GM19035 (cell line): ENCODE measurements at regions not wholly inside any gene's neighbourhood (a gene's known extent, or its start where the extent isn't known, plus 50 kb on each side); places are given as distances from the start of the nearest gene placed in this dataset.

ENCODE experiments used
- ATAC-seq: cut with Tn5 transposase; IDR thresholded peaks from one replicate; pipeline ENCODE4 v1.9.1; 2021; ENCODE audit not compliant: unreplicated experiment

DNA sequence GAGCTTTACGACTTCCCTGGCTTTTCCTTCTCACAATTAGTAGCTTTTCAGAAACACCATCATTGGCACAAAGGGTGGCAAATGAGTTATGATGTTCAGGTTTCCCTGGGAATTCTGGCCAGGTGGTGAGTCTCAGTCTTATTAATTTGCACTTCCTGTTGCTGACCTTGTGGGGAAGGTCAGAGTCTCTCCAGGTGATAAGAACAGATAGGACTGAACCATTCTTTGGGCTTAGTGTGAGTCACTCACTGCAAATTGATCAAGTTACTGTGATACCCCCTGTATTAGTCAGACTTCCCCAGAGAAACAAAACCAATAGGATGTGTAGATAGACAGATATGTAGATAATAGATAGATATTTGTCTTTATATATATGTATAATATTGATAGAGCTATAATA lies 53.8 kb upstream of the RANBP3L start:
- no peak for ATAC-seq

DNA sequence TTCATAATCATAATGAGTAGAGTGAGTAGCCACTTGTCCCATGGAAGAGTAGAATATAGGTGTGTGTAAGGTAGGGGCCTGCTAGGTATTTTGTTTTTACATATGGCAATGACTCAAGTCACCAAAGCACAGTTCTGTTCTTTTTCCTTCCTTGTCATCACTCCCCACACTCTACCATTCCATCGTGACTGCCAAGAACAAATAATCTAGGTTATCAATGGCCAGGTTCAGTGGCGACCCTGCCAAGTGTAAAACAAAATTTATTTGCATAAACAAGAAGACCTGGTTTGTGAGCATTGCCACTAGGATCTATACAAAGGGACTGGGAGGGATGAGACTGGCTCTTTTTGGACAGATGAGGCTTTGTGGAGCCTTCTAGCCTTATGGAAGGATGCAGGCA lies 55.2 kb upstream of the RANBP3L start:
- no peak for ATAC-seq

DNA sequence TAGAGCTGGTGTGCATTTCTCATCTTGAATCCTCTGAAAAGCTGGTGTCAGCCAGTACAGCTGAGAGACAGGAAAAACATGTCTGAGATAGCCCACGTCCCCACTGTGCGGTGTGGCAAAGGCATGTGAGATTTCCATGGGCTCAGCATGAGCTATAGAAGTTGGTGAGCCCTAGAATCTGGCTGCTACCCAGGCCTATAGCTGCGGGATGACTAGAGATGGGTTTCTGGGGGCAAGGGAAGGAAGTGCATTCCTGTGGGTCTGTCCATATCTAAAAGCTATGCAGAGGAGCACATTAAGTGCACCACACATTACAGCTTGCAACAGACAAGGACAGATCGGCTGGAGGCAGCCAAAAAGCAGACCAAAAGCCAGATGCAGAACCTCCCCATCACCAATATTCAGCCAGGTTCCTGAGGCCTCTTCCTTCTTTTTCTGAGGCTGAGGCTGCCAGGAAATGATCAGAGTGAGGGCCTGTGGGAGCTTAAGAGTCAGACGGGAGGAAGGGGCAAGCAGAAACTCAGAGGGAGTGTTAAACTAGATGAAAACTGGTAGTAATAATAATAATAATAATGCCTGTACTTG lies 55.8 kb upstream of the RANBP3L start:
- no peak for ATAC-seq

DNA sequence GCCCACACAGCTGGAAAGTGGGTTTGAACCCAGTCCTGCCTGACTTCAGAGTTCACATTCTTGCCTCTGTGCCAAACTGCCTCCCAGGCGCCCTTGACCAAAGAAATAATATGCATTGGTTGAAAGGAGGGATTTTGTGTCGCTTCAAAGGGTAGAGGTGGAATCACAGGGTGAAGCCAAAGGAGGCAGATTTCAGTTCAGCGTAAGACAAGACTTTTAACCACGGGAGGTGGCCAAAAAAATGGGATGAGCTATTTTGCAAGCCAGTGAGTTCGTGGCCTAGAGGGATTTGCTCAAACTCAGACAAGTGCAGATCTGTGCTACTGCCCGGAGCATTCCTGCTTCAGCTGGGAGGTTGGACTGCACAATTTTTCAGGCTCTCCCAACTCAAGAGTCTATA lies 57.6 kb upstream of the RANBP3L start:
- ATAC-seq = no peak

DNA sequence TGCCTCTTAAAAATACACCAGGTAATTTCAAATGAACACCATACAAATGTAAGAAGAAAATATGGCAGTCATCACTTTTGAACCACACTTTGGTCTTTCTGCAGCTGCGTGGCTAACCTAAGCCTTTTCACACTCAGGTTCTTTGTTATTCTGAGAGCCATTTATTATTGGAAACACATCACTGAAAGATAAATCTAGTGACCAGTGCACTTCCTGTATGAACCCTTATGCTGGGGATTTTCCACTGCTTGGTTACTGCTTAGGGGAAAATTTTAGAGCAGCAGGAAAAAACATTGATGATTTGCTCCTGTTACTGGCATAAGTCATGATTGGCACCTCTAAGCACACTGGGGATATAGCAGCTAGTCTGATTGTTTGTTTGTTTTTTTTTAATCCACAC lies 58.6 kb upstream of the RANBP3L start:
- ATAC-seq = peak; percentile 51

DNA sequence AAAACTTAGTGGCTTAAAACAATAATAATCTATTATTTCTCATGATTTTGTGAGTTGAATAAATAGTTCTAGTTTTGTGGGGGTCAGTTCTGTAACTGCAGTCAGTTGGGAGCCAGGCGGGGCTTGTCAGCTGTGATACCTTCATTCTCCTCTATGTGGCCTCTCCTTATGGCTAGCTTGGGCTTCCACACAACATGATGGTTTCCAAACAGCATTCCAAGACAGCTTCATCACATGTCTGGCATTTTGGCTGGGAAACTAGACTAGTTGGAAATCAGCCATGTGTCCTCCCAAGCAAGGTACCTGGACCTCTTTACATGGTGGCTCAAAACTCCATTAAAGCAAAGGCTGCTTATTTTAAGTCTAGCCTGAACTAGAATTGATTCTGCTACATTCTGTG lies 61.4 kb upstream of the RANBP3L start:
- ATAC-seq = no peak

DNA sequence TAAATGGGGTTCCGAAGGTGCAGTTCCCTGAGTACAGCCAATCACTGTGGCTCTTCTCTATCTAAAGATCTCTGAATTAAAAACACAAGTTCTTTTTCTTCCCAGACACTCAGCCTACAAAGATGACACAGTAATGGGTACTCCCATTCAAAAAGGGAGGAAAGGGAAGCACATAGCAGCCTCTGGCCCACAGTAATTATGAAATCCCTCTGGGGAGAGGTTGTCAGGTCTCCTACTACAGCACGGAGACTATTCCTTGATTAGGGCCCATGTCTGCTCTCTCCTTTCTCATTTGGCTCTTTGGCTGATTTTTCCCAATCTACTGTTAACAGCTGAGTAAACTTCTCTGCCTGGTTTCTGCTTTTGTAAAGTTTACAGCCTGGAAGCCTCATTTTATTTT lies 62.0 kb upstream of the RANBP3L start:
- no peak for ATAC-seq

DNA sequence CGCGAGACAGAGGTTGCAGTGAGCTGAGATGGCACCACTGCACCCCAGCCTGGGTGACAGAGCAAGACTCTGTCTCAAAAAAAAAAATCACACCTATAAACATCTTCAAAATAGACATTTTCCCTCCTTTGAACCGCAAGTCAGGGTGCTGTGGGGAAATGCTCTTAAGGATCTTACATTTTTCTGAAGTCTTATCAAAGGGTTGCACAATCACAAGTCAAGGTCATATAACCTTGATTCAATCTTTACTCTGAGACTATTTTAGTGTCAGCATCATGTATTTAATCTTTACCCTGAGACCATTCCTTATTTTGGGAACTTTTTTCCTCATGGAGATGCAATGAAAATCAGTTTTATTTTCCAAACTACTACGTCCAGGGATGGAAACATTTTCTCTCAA lies 62.8 kb upstream of the RANBP3L start:
- no peak for ATAC-seq

DNA sequence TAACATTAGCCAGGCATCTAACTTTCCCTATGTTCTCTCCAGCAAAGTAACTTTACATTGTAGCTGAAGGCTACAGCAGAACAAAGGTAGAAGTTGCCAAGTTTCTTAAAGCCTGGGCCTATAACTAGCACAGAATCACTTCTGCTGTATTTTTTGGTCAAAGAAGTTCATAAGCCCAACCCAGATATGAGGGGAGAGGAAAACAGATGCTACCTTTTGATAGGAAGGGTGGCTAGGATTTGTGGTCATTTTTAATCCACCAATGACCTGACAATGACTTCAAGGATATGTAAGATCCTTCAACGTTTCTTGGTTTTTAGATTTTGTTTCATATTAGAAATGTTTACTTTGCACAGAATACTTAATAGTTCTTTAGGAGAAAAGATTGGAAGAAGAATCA lies 64.2 kb upstream of the RANBP3L start:
- ATAC-seq = no peak

DNA sequence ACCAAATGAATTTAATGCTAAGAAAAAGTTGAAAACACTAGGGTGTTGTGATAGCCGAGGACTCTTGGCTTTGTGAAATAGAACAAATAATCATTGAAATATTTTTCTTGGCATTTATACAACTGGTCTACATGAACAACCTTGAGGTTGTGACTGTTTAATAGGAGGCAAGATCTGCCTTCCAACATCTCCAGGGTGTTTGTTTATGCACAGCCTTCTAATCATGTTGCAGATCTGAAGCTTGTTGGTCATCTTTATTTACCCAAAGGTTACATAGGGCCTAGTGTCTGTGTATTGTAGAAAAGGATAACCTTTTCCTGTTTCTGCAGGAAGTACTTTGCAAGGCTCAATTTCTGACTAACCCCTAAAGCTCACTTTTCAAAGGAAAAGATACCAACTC lies 65.2 kb upstream of the RANBP3L start:
- ATAC-seq = no peak

DNA sequence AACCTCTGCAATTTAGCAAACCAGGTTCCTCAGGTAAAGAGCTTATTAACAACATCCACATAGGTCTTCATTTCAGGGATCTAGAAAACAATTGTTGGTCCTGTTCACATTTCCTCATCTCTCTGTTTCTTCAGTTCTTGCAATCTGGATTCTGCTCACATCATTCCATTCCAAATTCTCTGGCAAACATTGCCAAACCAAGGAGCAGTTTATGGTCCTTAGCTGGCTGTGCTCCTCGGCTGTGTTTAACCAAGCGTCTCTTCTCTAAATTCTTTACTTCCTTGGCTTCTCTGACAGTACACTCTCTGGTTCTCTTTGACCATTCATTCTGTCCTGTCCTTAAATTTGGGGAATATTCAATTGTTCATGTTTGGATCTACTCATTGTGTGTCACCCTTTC lies 65.8 kb upstream of the RANBP3L start:
- ATAC-seq = no peak

DNA sequence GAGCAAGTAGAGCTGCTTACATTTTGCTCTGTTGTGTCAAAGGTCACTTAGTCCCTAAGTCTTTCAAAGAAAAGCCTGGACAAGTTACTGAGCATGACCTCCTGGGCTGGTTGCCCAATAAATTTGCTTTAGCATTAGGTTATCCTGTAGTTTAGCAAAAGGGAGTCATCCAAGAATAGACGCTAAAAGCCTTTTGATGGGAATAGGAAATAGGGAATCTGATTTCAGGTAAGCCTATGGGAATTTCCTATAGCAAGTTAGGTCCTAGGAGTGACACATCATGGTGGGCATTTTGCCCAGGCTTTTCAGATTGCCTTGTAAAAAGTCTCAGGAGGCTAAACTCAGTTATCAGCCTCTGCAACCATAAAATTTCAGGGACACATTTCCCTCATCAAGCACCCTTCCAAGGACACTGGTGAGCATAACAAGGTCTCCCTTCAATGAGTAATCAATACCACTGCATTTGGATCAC lies 67.6 kb upstream of the RANBP3L start:
- ATAC-seq = no peak

DNA sequence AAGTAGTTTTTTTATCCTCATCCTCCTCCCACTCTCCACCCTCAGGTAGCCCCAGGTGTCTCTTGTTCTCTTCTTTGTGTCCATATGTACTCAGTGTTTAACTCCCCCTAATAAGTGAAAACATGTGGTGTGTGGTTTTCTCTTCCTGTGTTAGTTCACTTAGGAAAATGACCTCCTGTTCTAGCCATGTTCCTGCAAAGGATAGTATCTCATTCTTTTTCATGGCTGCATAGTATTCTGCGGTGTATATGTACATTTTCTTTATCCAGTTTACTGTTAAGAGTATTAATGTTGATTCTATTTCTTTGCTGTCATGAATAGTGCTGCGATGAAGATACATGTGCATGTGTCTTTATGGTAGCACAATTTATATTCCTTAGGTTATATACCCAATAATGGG lies 68.4 kb upstream of the RANBP3L start:
- no peak for ATAC-seq

DNA sequence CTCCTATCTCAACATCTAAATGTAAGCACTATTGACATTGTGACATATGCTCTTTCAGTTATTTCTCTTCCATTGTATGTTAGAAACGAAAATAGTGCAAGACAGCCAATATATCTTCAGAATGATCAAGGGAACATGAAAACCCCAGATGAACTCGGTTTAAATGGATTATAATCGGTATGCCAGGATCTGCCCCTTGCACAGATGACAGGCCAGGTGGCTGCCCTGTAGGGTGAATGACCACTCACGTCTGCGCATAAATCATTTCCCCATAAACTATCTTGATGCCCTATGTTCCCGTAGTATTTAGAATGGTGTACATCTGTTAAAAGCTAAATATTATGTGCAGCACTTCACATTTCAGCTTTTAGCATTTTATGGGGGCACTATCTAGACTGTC lies 69.7 kb upstream of the RANBP3L start:
- ATAC-seq = no peak

DNA sequence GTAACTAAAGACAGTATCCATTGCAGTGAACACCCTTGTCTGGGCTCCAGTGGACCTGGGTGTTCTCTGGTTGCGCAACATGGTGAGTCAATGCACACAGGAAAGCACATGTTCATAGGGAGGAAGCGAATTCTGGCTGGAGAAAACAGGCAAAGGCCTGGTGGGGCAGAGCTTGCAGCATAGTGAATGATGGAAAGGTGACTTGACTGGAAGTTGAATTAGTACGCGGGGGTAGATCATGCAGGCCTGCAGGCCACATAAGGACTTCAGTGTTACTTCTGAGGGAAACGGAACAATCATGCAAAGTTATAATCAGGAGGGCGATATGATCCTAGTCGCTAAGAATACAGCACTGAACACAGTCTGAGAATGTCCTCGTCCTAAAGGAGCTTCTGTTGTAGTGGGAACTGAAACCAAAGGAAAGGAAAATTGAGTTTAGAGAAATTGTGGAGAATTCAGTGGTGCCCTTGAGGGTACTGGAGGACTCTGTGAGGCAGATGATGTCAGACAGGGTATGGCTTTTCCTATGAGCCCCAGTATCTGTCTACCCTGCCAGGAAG lies 71.9 kb upstream of the RANBP3L start:
- ATAC-seq = no peak

DNA sequence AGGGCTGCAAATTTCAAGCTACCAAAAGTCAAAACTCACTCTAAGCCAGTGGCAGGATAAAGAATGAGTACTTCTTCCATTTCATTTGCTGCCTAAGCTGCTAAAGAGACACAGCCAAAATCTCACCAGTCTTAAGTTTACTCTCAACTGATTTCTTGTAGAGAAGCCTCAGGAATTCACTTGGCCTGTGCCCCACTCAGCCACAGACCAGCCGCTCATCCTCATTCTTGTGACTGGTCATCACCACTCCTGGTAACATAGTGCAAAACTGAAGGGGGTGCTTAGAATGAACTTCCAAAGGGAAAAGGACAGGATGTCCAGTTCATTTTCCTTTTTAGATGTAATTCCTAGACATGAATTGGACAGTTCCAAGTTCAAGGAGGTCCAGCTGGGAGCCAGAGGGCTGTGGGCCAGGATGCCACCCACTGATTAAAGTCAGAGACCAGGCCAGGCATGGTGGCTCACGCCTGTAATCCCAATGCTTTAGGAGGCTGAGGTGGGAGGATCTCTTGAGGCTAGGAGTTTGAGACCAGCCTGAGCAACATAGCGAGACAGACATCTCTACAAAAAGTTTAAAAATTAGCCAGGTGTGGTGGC lies 72.7 kb upstream of the RANBP3L start:
- ATAC-seq = no peak

DNA sequence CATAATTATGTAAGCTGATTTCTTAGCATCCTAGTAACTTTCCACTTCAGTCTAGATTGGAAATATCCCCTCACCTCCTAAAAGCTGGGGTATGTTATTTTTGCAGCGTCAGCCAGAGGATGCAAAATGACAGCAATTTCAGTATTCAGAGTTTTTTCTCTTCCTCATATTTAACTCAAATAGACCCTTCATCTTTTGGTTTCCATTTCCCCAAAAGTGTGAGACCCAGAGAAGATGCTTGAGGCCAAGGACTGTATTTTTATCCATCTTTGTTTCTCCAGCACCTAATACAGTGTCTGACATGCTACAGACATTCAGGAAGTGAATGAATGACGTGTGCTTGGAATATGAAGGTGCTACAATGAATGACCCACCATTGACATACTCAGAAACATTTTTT lies 75.5 kb upstream of the RANBP3L start:
- no peak for ATAC-seq

DNA sequence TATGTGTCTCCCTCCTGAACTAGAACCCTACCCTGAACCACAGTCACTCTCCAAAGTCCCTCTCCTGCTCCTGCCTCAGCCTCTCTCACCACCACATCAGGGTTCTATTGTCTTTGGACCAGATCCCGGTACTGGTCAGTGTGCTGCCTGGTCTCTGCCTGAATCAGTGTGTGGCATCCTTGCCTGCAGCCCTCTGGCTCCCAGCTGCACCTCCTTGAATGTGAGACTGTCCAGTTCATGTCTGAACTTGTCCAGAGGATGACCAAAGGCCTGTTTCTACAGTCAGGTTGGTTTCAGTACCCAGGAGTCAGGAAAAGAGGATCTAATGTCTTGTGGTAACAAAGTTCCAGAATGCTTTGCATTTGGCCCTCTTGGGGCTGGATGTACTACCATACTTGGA lies 76.8 kb upstream of the RANBP3L start:
- no peak for ATAC-seq

DNA sequence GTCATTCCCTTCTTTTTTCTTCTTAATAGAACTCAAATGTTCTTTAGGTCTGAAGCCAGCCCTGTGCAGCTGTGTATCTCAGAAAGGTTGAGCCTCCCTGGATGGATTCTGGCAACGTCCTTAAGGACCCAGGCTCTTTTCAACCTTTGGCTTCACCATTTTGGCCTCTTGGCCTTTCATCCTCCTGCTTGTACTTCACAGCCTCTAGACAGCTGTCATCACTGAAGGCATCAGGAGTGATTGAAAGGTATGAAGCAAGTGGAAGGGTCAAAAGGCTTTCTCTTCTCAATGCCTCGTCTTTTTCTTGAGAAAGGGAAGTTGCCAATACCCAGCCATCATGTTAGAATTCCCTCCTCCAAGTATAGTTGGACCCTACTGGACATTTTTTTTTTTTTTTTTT lies 81.2 kb upstream of the RANBP3L start:
- ATAC-seq = no peak

DNA sequence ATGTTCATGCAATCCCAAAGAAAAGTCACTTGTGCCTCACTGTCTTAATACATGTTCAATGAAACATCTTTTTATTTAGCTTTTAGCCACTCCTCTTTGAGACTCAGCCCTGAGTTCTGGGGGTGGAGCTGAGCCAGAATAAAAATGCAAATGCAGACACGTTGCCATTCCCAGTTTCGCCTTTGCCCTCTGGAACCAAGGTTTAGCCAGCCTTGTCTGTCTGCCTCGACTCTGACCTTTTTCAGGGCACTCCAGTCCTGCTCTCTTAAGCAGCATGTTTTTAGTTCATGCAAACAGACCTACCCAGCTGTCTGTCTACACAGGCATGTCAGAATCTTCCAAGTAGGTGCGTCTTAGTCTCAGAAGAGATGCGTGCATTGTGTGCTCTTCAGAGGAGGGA lies 82.2 kb upstream of the RANBP3L start:
- no peak for ATAC-seq

DNA sequence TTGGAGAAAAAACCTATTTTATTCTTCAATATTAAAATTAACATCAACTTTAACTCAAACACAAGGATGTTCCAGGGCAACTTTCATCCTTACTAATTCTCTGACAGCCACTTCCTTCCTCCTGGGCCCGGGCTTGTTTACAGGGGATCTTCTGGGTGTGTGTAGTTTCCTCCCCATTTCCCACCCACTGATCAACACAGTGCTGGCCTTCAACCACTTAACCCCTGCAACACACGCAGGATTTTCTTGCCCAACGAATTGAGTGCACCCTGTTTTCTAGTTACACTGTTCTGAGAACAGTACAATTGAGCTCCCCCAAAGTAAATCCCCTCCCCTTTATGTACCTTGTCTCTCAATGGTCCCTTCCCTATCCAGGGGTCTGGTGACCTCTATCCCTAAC lies 83.1 kb upstream of the RANBP3L start:
- ATAC-seq = no peak

DNA sequence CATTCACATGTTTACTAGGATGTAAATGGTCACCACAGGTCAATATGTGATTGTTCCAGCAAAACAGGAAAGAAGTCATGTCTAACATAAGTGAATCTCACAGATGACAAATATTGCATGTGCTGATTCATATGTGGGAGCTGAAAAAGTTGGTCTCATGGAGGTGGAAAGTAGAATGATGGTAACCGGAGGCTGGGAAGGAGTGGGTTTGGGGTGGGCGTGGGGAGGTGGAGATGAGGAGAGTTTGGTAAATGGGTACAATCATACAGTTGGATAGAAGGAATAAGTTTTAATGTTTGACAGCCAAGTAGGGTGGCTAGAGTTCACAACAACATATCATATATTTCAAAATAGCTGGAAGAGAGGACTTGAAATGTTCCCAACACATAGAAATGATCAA lies 83.8 kb upstream of the RANBP3L start:
- no peak for ATAC-seq

DNA sequence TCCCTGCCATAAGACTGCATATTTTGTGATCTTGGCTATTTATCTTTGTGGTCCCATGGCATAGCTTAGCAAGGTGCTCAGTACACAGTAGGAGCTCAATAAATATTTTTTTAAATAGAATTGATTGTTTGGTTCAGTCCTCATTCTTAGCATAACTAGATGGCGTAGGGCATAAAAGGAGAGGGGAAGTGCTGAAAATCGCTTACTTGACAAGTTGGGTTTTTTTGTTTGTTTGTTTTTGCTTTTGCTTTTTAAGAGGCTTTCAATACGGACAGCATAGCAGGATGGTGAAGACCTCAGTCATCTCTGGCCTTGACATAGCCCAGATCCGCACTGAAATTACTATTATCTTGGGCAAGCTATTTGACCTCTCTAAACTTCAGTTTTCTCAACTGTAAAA lies 86.6 kb upstream of the RANBP3L start:
- ATAC-seq = no peak
